Ovary (tissue), 7 donors: ENCODE measurements at regions not wholly inside any gene's neighbourhood (a gene's known extent, or its start where the extent isn't known, plus 50 kb on each side); places are given as distances from the start of the nearest gene placed in this dataset.

Experiments used
- DNase-seq, 5 donors: peaks; one replicate each; pipeline ENCODE4 v3.0.0-alpha.2; 2019 to 2020
- H3K27ac ChIP-seq, 2 donors: fragments of 200-600 bp; one replicate each; pipeline versions ENCODE4 v1.5.1 to v1.8.0; 2019 to 2022
- H3K27me3 ChIP-seq: fragments of 200-600 bp; one replicate; pipeline ENCODE4 v1.8.0; 2022
- H3K36me3 ChIP-seq: fragments of 200-600 bp; sonication (generic); one replicate; pipeline ENCODE4 v1.5.1; 2019
- H3K4me1 ChIP-seq: one replicate; pipeline ENCODE4 v1.8.1; 2013; ENCODE audit warnings: mild to moderate bottlenecking, moderate library complexity; ENCODE audit not compliant: insufficient read depth
- H3K4me3 ChIP-seq: fragments of 200-600 bp; sonication (generic); one replicate; pipeline ENCODE4 v1.5.1; 2017
- H3K9me3 ChIP-seq, 2 donors: fragments of 200-600 bp in 1 of 2; sonication (generic) in 1 of 2; one replicate each; pipeline versions ENCODE4 v1.5.1 to v1.8.1; 2013 to 2019; ENCODE audit warnings: mild to moderate bottlenecking in 1 of 2, moderate library complexity in 1 of 2
- CTCF ChIP-seq, 3 donors: fragments of 450-650 bp in 2 of 3; fragments of 200-600 bp in 1 of 3; IDR thresholded peaks; one replicate each; pipeline versions ENCODE4 v1.5.1 to v1.8.0; 2016 to 2022; ENCODE audit warnings: antibody characterized with exemption in 3 of 3, mild to moderate bottlenecking in 1 of 3
- EP300 ChIP-seq: sonication (generic); formaldehyde crosslinking; IDR thresholded peaks from one replicate; pipeline ENCODE4 v1.6.1; 2017; ENCODE audit warnings: antibody characterized with exemption
- POLR2A ChIP-seq: fragments of 450-650 bp; IDR thresholded peaks from one replicate; pipeline ENCODE4 v1.6.1; 2017; ENCODE audit warnings: antibody characterized with exemption, mild to moderate bottlenecking, moderate library complexity
- WGBS, 3 donors: extraction: QIAGEN DNeasy Blood & Tissue Kit in 1 of 3; methylation state at CpG; one replicate each; pipeline versions ENCODE4 v1.1.5 to v1.1.7; 2013 to 2017; 5-methylcytosine and 5-hydroxymethylcytosine counted together
- intact Hi-C, 4 donors: fragments of 100-400 bp; cut with DNase I; formaldehyde crosslinking; loops; one replicate each; pipeline versions ENCODE4 v1.11.0 to v1.15.1; 2022 to 2023
- donor health status: DM: no; HTN: no; CAD: no; lungs with moderate emphysema.
- donor health status: DM: no; HTN: no; CAD: no.
- donor health status: Bipolar disorder and iron deficiency.
- donor health status: DM: no; HTN: no; CAD: no.
- donor health status: DM: yes; HTN: yes; CAD: no.

GRCh38 chr18:47343291-47343690 lies 91.8 kb upstream of the SKOR2 start:
- intact Hi-C loops: no loop called here

GRCh38 chr18:47342566-47342965 lies 91.1 kb upstream of the SKOR2 start:
- no peak overlapping the region for H3K27ac ChIP-seq
- DNase-seq: no peak
- H3K27me3 ChIP-seq: no peaks in the 10 kb centered on the region
- H3K36me3 ChIP-seq: no peaks in the 10 kb centered on the region
- no peaks in the 10 kb centered on the region for H3K4me1 ChIP-seq
- TF ChIP-seq CTCF (IDR thresholded peaks at IDR 0.05): no peak
- no peak for TF ChIP-seq POLR2A
- no peak for TF ChIP-seq EP300
- no peaks in the 10 kb centered on the region for H3K9me3 ChIP-seq
- 69 to 80% (median 75%) methylated on average over 1 of the region's 1 CpG for WGBS, 3 donors
- intact Hi-C loops: no loop called here
- no peak overlapping the region for H3K4me3 ChIP-seq

More at GRCh38 chr18:47343291-47343690, 91.8 kb upstream of the SKOR2 start:
- no peak for DNase-seq
- Histone ChIP-seq H3K4me1 (no peaks in the 10 kb centered on the region), H3K9me3 (no peaks in the 10 kb centered on the region), H3K4me3 (no peak overlapping the region), H3K27ac (no peak overlapping the region), H3K27me3 (no peaks in the 10 kb centered on the region), H3K36me3 (no peaks in the 10 kb centered on the region)
- no peak for TF ChIP-seq POLR2A
- no peak for TF ChIP-seq EP300
- WGBS, 3 donors: 61 to 68% (median 66%) methylated on average over 4 of the region's 4 CpGs

- intact Hi-C loops: no loop called here
- Histone ChIP-seq H3K27me3 (no peaks in the 10 kb centered on the region), H3K4me1 (no peaks in the 10 kb centered on the region), H3K36me3 (no peaks in the 10 kb centered on the region), H3K27ac (no peak overlapping the region), H3K4me3 (no peak overlapping the region), H3K9me3 (no peaks in the 10 kb centered on the region)
- no peak for TF ChIP-seq EP300
- TF ChIP-seq POLR2A: no peak
- no peak for TF ChIP-seq CTCF (IDR thresholded peaks at IDR 0.05)
- WGBS, 3 donors: 68 to 74% (median 70%) methylated on average over 6 of the region's 6 CpGs
- no peak for DNase-seq
Observed at GRCh38 chr18:47341678-47342077, 90.2 kb upstream of the SKOR2 start.

GRCh38 chr18:47334966-47335365 lies 83.5 kb upstream of the SKOR2 start:
- Histone ChIP-seq H3K27ac (no peak overlapping the region), H3K4me1 (no peaks in the 10 kb centered on the region), H3K9me3 (no peaks in the 10 kb centered on the region), H3K27me3 (no peaks in the 10 kb centered on the region), H3K36me3 (no peaks in the 10 kb centered on the region), H3K4me3 (no peak overlapping the region)
- no peak for DNase-seq
- TF ChIP-seq POLR2A (no peak), EP300 (no peak), CTCF (IDR thresholded peaks at IDR 0.05) (no peak)
- intact Hi-C loops: no loop called here

- Histone ChIP-seq H3K36me3 (no peaks in the 10 kb centered on the region), H3K27ac (no peak overlapping the region), H3K27me3 (no peaks in the 10 kb centered on the region), H3K4me3 (no peak overlapping the region), H3K9me3 (no peaks in the 10 kb centered on the region), H3K4me1 (no peaks in the 10 kb centered on the region)
- 63 to 71% (median 69%) methylated on average over 12 of the region's 12 CpGs for WGBS, 3 donors
- intact Hi-C loops: no loop called here
- TF ChIP-seq CTCF (IDR thresholded peaks at IDR 0.05) (no peak), EP300 (no peak), POLR2A (no peak)
- no peak for DNase-seq
Observed at GRCh38 chr18:47333926-47334635, 82.6 kb upstream of the SKOR2 start.
